Gastrocnemius medialis (tissue), 4 donors: ENCODE measurements at regions not wholly inside any gene's neighbourhood (a gene's known extent, or its start where the extent isn't known, plus 50 kb on each side); places are given as distances from the start of the nearest gene placed in this dataset.

ENCODE experiments used
- POLR2A ChIP-seq, 2 donors: fragments of 450-650 bp; IDR thresholded peaks; one replicate each; pipeline ENCODE4 v1.6.1; 2017; ENCODE audit warnings: antibody characterized with exemption in 2 of 2, mild to moderate bottlenecking in 2 of 2, moderate library complexity in 2 of 2
- TF ChIP-seq, protein P1 (sequence below), 5 experiments: fragments of 450-650 bp in 3 of 5; fragments of 200-600 bp in 2 of 5; sonication (generic) in 2 of 5; IDR thresholded peaks in 4 of 5; conservative IDR thresholded peaks in 1 of 5; 1 replicate in 4 of 5; 2 replicates in 1 of 5; pipeline ENCODE4 v1.5.1; 2016 to 2019; ENCODE audit warnings: antibody characterized with exemption in 5 of 5, mild to moderate bottlenecking in 3 of 5, moderate library complexity in 3 of 5

DNA sequence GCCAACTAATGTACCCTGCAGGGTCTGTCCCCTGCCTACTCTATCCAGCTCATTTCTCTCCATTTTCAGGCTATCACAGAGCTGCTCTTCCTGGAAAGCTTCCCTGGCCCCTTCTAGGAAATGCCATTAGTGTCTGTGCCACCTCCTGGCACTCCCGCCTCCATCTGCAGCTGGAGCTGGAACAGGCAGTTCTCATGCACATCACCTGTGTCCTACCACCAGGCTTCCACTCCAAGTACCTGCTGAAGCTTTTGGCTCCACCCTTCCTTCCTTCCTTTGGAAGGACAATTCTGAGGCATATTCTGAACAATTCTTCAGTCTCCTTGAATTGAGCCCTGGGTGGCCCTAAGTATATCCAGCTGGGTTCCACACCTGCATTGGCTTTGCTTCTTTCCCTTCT is 156.2 kb upstream of the ZNF618 start:
- no peak for TF ChIP-seq POLR2A (IDR thresholded peaks at IDR 0.05)
- TF ChIP-seq, protein P1, sequence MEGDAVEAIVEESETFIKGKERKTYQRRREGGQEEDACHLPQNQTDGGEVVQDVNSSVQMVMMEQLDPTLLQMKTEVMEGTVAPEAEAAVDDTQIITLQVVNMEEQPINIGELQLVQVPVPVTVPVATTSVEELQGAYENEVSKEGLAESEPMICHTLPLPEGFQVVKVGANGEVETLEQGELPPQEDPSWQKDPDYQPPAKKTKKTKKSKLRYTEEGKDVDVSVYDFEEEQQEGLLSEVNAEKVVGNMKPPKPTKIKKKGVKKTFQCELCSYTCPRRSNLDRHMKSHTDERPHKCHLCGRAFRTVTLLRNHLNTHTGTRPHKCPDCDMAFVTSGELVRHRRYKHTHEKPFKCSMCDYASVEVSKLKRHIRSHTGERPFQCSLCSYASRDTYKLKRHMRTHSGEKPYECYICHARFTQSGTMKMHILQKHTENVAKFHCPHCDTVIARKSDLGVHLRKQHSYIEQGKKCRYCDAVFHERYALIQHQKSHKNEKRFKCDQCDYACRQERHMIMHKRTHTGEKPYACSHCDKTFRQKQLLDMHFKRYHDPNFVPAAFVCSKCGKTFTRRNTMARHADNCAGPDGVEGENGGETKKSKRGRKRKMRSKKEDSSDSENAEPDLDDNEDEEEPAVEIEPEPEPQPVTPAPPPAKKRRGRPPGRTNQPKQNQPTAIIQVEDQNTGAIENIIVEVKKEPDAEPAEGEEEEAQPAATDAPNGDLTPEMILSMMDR (IDR thresholded peaks at IDR 0.05 in 4 of 5, conservative IDR thresholded peaks at IDR 0.05 in 1 of 5): no peak
